ENCODE measurements at regions not wholly inside any gene's neighbourhood (a gene's known extent, or its start where the extent isn't known, plus 50 kb on each side); places are given as distances from the start of the nearest gene placed in this dataset.

GRCh38 chr6:149164199-149164750 lies 153.2 kb upstream of the TAB2 start:
- H3K4me3 ChIP-seq (ENCODE audit: control insufficient read depth, low read depth, low read length): no peak overlapping the region
- DNase-seq (ENCODE audit: low read depth): no peak
- TF ChIP-seq CTCF (IDR thresholded peaks at IDR 0.05; ENCODE audit: control insufficient read depth, insufficient read depth, low read depth, low read length, missing control alignments): no peak

- no peak for DNase-seq (ENCODE audit: low read depth)
- H3K4me3 ChIP-seq (ENCODE audit: control insufficient read depth, low read depth, low read length): no peak overlapping the region
- TF ChIP-seq CTCF (IDR thresholded peaks at IDR 0.05; ENCODE audit: control insufficient read depth, insufficient read depth, low read depth, low read length, missing control alignments): no peak
These were observed 151.2 kb upstream of the TAB2 start for GRCh38 chr6:149166336-149166735.

GRCh38 chr6:149166747-149167146 lies 150.8 kb upstream of the TAB2 start:
- TF ChIP-seq CTCF (IDR thresholded peaks at IDR 0.05; ENCODE audit: control insufficient read depth, insufficient read depth, low read depth, low read length, missing control alignments): no peak
- no peak for DNase-seq (ENCODE audit: low read depth)
- no peak overlapping the region for H3K4me3 ChIP-seq (ENCODE audit: control insufficient read depth, low read depth, low read length)

- no peak for TF ChIP-seq CTCF (IDR thresholded peaks at IDR 0.05; ENCODE audit: control insufficient read depth, insufficient read depth, low read depth, low read length, missing control alignments)
- DNase-seq (ENCODE audit: low read depth): no peak
- no peak overlapping the region for H3K4me3 ChIP-seq (ENCODE audit: control insufficient read depth, low read depth, low read length)
These were observed 148.5 kb upstream of the TAB2 start for GRCh38 chr6:149168968-149169367.

GRCh38 chr6:149169761-149170511 lies 147.6 kb upstream of the TAB2 start:
- no peak overlapping the region for H3K4me3 ChIP-seq (ENCODE audit: control insufficient read depth, low read depth, low read length)
- TF ChIP-seq CTCF (IDR thresholded peaks at IDR 0.05; ENCODE audit: control insufficient read depth, insufficient read depth, low read depth, low read length, missing control alignments): no peak
- DNase-seq (ENCODE audit: low read depth): no peak

GRCh38 chr6:149170564-149171452 lies 146.7 kb upstream of the TAB2 start:
- TF ChIP-seq CTCF (IDR thresholded peaks at IDR 0.05; ENCODE audit: control insufficient read depth, insufficient read depth, low read depth, low read length, missing control alignments): no peak
- DNase-seq (ENCODE audit: low read depth): no peak

More at GRCh38 chr6:149170564-149171452, 146.7 kb upstream of the TAB2 start:
- H3K4me3 ChIP-seq (ENCODE audit: control insufficient read depth, low read depth, low read length): no peak overlapping the region
